ENCODE measurements at regions not wholly inside any gene's neighbourhood (a gene's known extent, or its start where the extent isn't known, plus 50 kb on each side); places are given as distances from the start of the nearest gene placed in this dataset.

DNA sequence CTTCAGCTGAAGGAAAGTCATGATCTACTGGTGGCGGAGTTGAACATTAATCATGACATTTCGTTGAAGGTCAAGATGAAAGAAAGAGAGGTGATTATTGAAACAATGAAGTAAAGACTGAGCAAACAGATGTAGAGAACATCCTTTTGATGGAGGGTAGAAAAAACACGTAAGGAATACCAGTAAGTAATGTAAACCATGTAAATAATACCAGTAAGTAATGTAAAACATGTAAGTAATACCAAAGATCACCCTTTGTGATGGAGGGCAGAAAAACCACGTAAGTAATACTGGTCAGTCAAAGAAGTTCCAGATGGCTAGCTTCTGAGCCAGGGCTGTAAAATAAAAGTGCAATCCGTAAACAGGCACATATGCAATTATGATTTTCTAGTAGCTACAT lies 1387.7 kb downstream of the SUCLG1 start:
- H3K36me3 ChIP-seq (ENCODE audit: control insufficient read depth in 1 of 2, insufficient read depth in 2 of 2, low read length in 2 of 2) = no peaks in the 10 kb centered on the region
- no peak overlapping the region for H3K4me3 ChIP-seq (ENCODE audit: low read depth in 1 of 2, low read length in 2 of 2)
- no peak overlapping the region for H3K27ac ChIP-seq (ENCODE audit: low read depth, low read length)
- H3K4me1 ChIP-seq (ENCODE audit: control insufficient read depth in 1 of 2, insufficient read depth in 2 of 2, low read length in 2 of 2) = peaks cover 16 to 38% of the 10 kb centered on the region in 2 donors
- no peaks in the 10 kb centered on the region for H3K9me3 ChIP-seq (ENCODE audit: control insufficient read depth in 1 of 2, low read length in 2 of 2)
- no peaks in the 10 kb centered on the region for H3K27me3 ChIP-seq (ENCODE audit: control insufficient read depth in 1 of 2, insufficient read depth in 2 of 2, low read length in 2 of 2)
- H3K9ac ChIP-seq (ENCODE audit: low read depth in 1 of 2, low read length in 2 of 2) = no peak overlapping the region

DNA sequence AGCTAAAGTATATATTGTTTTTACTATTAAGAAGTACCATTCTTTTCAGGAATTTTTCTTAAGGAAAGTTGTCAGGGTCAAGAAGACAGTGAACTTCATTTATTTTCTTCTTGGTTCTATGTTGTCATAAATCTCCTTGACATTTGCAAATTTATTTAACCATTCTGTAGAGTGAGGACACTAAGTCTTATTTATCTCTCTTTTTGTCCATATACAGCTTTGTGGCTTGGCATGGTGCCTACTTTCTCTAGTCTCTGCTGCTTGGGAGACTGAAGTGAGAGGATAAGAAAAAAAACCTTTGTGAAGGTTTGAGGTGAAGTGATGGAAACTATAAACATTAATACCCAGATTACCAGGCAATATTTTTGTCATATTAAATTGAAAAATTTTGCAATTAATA lies 1389.4 kb downstream of the SUCLG1 start:
- Histone ChIP-seq H3K27ac (ENCODE audit: low read depth, low read length) (no peak overlapping the region), H3K36me3 (ENCODE audit: control insufficient read depth in 1 of 2, insufficient read depth in 2 of 2, low read length in 2 of 2) (no peaks in the 10 kb centered on the region), H3K27me3 (ENCODE audit: control insufficient read depth in 1 of 2, insufficient read depth in 2 of 2, low read length in 2 of 2) (no peaks in the 10 kb centered on the region), H3K4me3 (ENCODE audit: low read depth in 1 of 2, low read length in 2 of 2) (no peak overlapping the region), H3K4me1 (ENCODE audit: control insufficient read depth in 1 of 2, insufficient read depth in 2 of 2, low read length in 2 of 2) (peaks cover 16 to 38% of the 10 kb centered on the region in 2 donors), H3K9me3 (ENCODE audit: control insufficient read depth in 1 of 2, low read length in 2 of 2) (no peaks in the 10 kb centered on the region), H3K9ac (ENCODE audit: low read depth in 1 of 2, low read length in 2 of 2) (no peak overlapping the region)

DNA sequence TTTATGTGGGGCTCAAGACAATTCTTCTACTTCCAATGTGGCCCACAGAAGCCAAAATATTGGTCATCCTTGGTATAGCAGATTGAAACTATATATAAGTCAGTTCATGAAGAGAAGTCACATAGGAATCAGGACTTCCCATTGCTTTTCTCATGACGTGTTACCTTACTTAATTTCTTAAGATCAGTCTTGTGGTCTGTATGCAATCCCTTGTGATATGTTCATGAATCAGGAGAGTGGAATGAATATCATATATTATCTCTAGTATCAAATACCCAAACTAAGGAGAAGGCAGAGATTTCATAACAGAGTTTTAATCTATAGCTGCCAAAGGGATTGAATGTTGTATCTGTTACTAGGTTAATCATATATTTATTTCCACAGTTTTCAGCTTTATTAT lies 1390.4 kb downstream of the SUCLG1 start:
- Histone ChIP-seq H3K9ac (ENCODE audit: low read depth in 1 of 2, low read length in 2 of 2) (no peak overlapping the region), H3K27me3 (ENCODE audit: control insufficient read depth in 1 of 2, insufficient read depth in 2 of 2, low read length in 2 of 2) (no peaks in the 10 kb centered on the region), H3K9me3 (ENCODE audit: control insufficient read depth in 1 of 2, low read length in 2 of 2) (no peaks in the 10 kb centered on the region), H3K36me3 (ENCODE audit: control insufficient read depth in 1 of 2, insufficient read depth in 2 of 2, low read length in 2 of 2) (no peaks in the 10 kb centered on the region), H3K4me1 (ENCODE audit: control insufficient read depth in 1 of 2, insufficient read depth in 2 of 2, low read length in 2 of 2) (peaks cover 16 to 44% of the 10 kb centered on the region in 2 donors), H3K27ac (ENCODE audit: low read depth, low read length) (no peak overlapping the region), H3K4me3 (ENCODE audit: low read depth in 1 of 2, low read length in 2 of 2) (no peak overlapping the region)

DNA sequence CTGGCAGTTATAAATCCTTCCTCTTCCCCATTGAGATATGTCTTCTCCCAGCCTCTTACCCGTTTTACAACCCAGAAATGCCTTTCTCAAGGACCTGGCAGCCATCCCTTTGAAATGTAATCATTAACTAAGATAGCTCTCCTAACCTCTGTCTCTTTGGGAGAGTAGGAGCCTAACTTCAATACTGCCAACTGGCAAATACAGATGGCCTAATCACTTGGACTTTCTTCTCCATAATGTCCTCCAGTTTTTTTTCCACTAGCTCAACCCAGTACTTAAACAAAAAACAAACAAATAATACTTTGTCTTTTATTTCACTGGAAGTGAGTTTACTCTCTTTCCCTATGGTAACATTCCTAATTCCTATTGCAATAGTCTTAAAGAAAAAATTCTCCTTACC lies 1391.1 kb downstream of the SUCLG1 start:
- Histone ChIP-seq H3K36me3 (ENCODE audit: control insufficient read depth in 1 of 2, insufficient read depth in 2 of 2, low read length in 2 of 2) (no peaks in the 10 kb centered on the region), H3K4me1 (ENCODE audit: control insufficient read depth in 1 of 2, insufficient read depth in 2 of 2, low read length in 2 of 2) (peaks cover 16 to 44% of the 10 kb centered on the region in 2 donors), H3K4me3 (ENCODE audit: low read depth in 1 of 2, low read length in 2 of 2) (no peak overlapping the region), H3K9ac (ENCODE audit: low read depth in 1 of 2, low read length in 2 of 2) (no peak overlapping the region), H3K27ac (ENCODE audit: low read depth, low read length) (no peak overlapping the region), H3K27me3 (ENCODE audit: control insufficient read depth in 1 of 2, insufficient read depth in 2 of 2, low read length in 2 of 2) (no peaks in the 10 kb centered on the region), H3K9me3 (ENCODE audit: control insufficient read depth in 1 of 2, low read length in 2 of 2) (no peaks in the 10 kb centered on the region)

DNA sequence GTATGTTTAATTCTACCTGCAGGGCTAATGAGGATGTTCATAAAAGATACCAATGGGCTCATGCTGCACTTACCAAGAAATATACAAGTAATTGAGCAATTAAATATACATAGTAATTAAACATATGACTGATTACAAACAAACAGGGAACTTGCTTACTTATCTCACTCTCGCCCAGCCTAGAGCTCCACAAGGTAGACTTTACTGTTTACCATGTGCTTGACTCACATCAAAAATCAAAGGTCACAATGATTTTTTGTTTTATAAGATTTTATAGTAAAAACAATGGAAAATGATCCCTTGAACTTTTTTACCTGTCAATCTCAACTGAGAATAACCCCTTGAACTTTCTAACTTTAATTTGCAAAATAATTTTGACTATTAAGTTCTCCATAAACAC lies 1395.1 kb downstream of the SUCLG1 start:
- H3K9me3 ChIP-seq (ENCODE audit: control insufficient read depth in 1 of 2, low read length in 2 of 2) = no peaks in the 10 kb centered on the region

DNA sequence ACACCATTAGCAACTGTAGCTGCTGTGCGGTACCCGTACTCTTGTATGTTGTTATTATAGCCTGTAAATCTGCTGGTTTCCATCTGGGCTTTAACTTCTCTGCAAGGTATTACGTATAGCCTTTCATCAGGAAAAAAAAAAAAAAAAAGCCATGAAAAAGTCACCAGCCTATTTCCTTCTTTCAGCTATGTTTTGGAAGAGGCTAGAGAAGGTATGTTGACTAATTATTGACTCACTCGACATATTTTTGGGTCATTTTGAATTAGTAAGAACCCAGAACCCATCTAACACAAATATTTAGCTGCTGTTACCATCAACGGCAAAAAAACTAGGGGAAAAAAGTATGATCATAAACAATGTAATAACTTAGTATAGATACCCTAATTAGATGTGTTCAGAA lies 1395.6 kb downstream of the SUCLG1 start:
- H3K36me3 ChIP-seq (ENCODE audit: control insufficient read depth in 1 of 2, insufficient read depth in 2 of 2, low read length in 2 of 2) = no peaks in the 10 kb centered on the region
- no peaks in the 10 kb centered on the region for H3K9me3 ChIP-seq (ENCODE audit: control insufficient read depth in 1 of 2, low read length in 2 of 2)
- no peak overlapping the region for H3K9ac ChIP-seq (ENCODE audit: low read depth in 1 of 2, low read length in 2 of 2)
- no peak overlapping the region for H3K27ac ChIP-seq (ENCODE audit: low read depth, low read length)
- H3K4me3 ChIP-seq (ENCODE audit: low read depth in 1 of 2, low read length in 2 of 2) = no peak overlapping the region
- H3K4me1 ChIP-seq (ENCODE audit: control insufficient read depth in 1 of 2, insufficient read depth in 2 of 2, low read length in 2 of 2) = peaks cover 11 to 21% of the 10 kb centered on the region in 2 donors
- H3K27me3 ChIP-seq (ENCODE audit: control insufficient read depth in 1 of 2, insufficient read depth in 2 of 2, low read length in 2 of 2) = no peaks in the 10 kb centered on the region

More for the DNA sequence above, 1395.1 kb downstream of the SUCLG1 start:
- H3K9ac ChIP-seq (ENCODE audit: low read depth in 1 of 2, low read length in 2 of 2) = no peak overlapping the region
- H3K4me3 ChIP-seq (ENCODE audit: low read depth in 1 of 2, low read length in 2 of 2) = no peak overlapping the region
- H3K4me1 ChIP-seq (ENCODE audit: control insufficient read depth in 1 of 2, insufficient read depth in 2 of 2, low read length in 2 of 2) = peaks cover 12 to 25% of the 10 kb centered on the region in 2 donors
- H3K27ac ChIP-seq (ENCODE audit: low read depth, low read length) = no peak overlapping the region
- H3K36me3 ChIP-seq (ENCODE audit: control insufficient read depth in 1 of 2, insufficient read depth in 2 of 2, low read length in 2 of 2) = no peaks in the 10 kb centered on the region
- no peaks in the 10 kb centered on the region for H3K27me3 ChIP-seq (ENCODE audit: control insufficient read depth in 1 of 2, insufficient read depth in 2 of 2, low read length in 2 of 2)

DNA sequence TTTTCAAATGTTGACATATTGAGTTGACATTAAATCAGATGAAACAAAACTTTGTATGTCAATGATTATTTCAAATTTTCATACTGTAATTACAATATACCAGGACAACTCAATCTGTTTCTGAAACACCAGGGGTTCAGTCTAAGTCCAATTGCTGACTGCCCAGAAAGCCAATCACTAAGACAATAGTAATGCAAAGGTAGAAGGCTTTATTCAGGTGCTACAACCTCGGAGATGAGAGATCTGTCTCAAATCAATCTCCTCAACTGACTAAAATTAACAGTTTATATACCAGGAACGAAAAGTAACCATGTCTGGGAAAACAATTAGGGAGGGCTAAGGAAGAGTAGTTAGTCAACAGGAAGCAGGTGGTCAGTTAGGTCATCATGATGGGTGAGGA lies 1400.4 kb downstream of the SUCLG1 start:
- Histone ChIP-seq H3K9me3 (ENCODE audit: control insufficient read depth in 1 of 2, low read length in 2 of 2) (no peaks in the 10 kb centered on the region), H3K9ac (ENCODE audit: low read depth in 1 of 2, low read length in 2 of 2) (no peak overlapping the region), H3K27me3 (ENCODE audit: control insufficient read depth in 1 of 2, insufficient read depth in 2 of 2, low read length in 2 of 2) (no peaks in the 10 kb centered on the region), H3K4me3 (ENCODE audit: low read depth in 1 of 2, low read length in 2 of 2) (no peak overlapping the region), H3K4me1 (ENCODE audit: control insufficient read depth in 1 of 2, insufficient read depth in 2 of 2, low read length in 2 of 2) (no peaks in the 10 kb centered on the region), H3K27ac (ENCODE audit: low read depth, low read length) (no peak overlapping the region), H3K36me3 (ENCODE audit: control insufficient read depth in 1 of 2, insufficient read depth in 2 of 2, low read length in 2 of 2) (no peaks in the 10 kb centered on the region)

DNA sequence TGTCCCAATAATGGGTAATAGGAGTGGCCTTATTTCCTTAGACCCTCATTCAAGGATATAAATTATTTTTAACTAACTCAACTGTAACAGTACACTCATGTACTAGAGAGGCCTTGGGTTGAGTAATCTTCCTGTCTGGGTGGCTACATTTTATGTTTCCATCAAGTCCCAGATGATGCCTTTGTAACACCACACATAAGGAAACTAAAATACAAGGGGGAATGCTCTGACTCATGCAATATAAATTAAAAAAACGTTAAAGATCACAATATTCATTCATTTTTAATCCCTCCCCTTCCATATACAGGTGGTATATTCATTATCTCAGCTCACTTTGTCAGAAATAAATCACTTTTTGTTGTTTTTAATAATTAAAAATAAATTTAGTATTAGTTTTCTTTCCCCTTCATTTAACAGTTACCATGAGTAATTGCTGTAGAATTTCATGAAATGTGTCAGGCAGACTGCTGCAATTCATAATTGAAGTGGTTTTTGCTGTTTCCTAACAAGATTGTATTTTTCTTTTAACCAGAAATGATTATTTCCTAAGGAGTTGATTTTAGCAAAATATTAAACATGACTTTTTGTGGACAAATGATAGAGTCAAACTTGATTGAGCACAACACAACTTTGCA lies 1403.6 kb downstream of the SUCLG1 start:
- Histone ChIP-seq H3K27ac (ENCODE audit: low read depth, low read length) (no peak overlapping the region), H3K36me3 (ENCODE audit: control insufficient read depth in 1 of 2, insufficient read depth in 2 of 2, low read length in 2 of 2) (no peaks in the 10 kb centered on the region), H3K27me3 (ENCODE audit: control insufficient read depth in 1 of 2, insufficient read depth in 2 of 2, low read length in 2 of 2) (no peaks in the 10 kb centered on the region), H3K4me3 (ENCODE audit: low read depth in 1 of 2, low read length in 2 of 2) (no peak overlapping the region), H3K9ac (ENCODE audit: low read depth in 1 of 2, low read length in 2 of 2) (no peak overlapping the region), H3K4me1 (ENCODE audit: control insufficient read depth in 1 of 2, insufficient read depth in 2 of 2, low read length in 2 of 2) (no peaks in the 10 kb centered on the region), H3K9me3 (ENCODE audit: control insufficient read depth in 1 of 2, low read length in 2 of 2) (no peaks in the 10 kb centered on the region)

DNA sequence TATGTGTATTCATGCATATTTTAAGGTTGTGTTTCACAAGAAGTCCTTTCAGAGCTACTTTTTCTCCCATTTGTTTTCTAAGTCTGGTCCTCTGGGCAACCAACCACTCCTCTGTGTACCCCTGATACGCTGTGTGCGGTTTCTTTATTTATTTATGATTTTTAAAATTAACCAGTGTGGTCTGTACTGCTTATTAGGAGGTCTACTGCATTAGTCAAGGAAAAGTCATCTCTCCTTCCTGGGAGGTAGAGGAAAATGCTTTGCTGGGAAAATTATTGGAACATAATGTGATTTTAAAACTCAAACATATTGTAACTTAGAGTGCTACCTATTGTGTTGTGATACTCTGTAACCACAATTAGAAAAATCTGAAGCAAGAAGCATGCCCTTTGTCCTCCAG lies 1404.3 kb downstream of the SUCLG1 start:
- Histone ChIP-seq H3K4me1 (ENCODE audit: control insufficient read depth in 1 of 2, insufficient read depth in 2 of 2, low read length in 2 of 2) (no peaks in the 10 kb centered on the region), H3K4me3 (ENCODE audit: low read depth in 1 of 2, low read length in 2 of 2) (no peak overlapping the region), H3K27ac (ENCODE audit: low read depth, low read length) (no peak overlapping the region), H3K36me3 (ENCODE audit: control insufficient read depth in 1 of 2, insufficient read depth in 2 of 2, low read length in 2 of 2) (no peaks in the 10 kb centered on the region), H3K27me3 (ENCODE audit: control insufficient read depth in 1 of 2, insufficient read depth in 2 of 2, low read length in 2 of 2) (no peaks in the 10 kb centered on the region), H3K9me3 (ENCODE audit: control insufficient read depth in 1 of 2, low read length in 2 of 2) (no peaks in the 10 kb centered on the region), H3K9ac (ENCODE audit: low read depth in 1 of 2, low read length in 2 of 2) (no peak overlapping the region)

DNA sequence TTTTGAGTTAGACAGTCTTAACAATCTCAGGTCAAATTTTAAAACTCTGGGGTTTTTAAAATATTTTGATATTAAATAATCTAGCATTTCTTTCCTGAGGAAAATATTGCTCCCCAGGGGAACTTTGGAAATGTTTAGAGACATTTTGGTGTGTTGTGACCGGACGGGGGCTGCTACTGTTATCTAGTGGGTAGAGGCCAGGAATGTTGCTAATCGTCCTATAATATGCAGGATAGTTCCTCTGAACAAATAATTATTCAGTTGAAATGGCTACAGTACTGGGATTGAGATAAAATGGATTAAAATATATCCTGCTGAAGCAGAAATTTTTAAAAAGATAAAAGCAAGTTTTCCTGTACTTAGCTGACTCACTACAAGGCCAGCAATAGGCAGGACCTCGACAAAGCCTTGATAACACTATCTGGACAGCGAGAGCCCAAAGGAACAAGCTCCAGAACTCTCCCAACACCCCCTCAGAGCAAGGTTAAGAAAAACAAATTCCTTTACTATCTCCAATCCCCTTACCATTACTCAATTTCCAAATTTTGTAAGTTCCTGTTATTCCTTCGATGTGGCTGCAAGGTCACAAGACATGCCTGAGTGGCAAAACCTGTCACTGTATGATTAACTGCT lies 1407.4 kb downstream of the SUCLG1 start:
- Histone ChIP-seq H3K4me1 (ENCODE audit: control insufficient read depth in 1 of 2, insufficient read depth in 2 of 2, low read length in 2 of 2) (no peaks in the 10 kb centered on the region), H3K4me3 (ENCODE audit: low read depth in 1 of 2, low read length in 2 of 2) (no peak overlapping the region), H3K9ac (ENCODE audit: low read depth in 1 of 2, low read length in 2 of 2) (no peak overlapping the region), H3K27me3 (ENCODE audit: control insufficient read depth in 1 of 2, insufficient read depth in 2 of 2, low read length in 2 of 2) (no peaks in the 10 kb centered on the region), H3K9me3 (ENCODE audit: control insufficient read depth in 1 of 2, low read length in 2 of 2) (no peaks in the 10 kb centered on the region), H3K36me3 (ENCODE audit: control insufficient read depth in 1 of 2, insufficient read depth in 2 of 2, low read length in 2 of 2) (no peaks in the 10 kb centered on the region), H3K27ac (ENCODE audit: low read depth, low read length) (no peak overlapping the region)

All from duodenal mucosa (tissue), 2 donors.